ENCODE measurements at regions not wholly inside any gene's neighbourhood (a gene's known extent, or its start where the extent isn't known, plus 50 kb on each side); places are given as distances from the start of the nearest gene placed in this dataset.
"Not testable (repeated sequence)": the region's sequence is repeated elsewhere in the genome, so short reads cannot be mapped to it uniquely, and the experiment has no call there.

DNA sequence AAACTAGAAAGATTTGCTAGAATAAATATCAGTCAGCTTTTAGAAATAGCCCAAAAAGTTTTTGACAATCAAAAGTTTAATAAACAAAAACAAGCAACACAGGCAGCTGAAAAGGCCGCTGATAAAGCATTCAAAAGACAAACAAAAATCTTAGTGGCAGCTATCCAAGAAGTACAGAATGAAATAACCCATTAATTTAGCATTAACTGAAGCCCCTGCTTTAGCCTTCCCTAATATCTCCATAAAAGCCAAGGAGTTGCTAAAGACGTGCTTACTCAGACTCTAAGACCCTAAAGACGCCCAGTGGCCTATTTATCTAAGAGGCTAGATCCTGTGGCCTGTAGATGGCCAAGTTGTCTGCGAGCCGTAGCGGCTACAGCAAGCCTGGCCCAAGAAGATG is 123.5 kb upstream of the DEFB108B start:
- not testable (repeated sequence) for H3K36me3 Mint-ChIP-seq; ATAC-seq; DNase-seq (ENCODE audit: low spot score in 2 of 2); H3K9me3 Mint-ChIP-seq; H3K4me3 Mint-ChIP-seq; H3K27ac Mint-ChIP-seq; H3K4me1 Mint-ChIP-seq

DNA sequence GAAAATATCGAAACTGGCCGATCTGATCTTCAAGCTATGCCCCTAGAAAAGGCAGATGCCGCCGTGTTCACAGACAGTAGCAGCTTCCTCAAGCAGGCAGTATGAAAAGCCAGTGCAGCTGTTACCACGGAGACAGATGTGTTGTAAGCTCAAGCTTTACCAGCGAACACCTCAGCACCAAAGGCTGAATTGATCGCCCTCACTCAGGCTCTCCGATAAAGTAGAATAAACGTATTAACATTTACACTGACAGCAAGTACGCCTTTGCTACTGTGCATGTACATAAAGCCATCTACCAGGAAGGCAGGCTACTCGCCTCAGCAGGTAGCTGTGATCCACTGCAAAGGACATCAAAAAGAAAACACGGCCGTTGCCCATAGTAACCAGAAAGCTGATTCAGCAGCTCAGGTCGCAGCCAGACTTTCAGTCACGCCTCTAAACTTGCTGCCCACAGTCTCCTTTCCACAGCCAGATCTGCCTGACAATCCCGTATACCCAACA is 122.8 kb upstream of the DEFB108B start:
- DNase-seq (ENCODE audit: low spot score in 2 of 2), result peak in 1 of 2 donors; percentile 73
- not testable (repeated sequence) for ATAC-seq, H3K36me3 Mint-ChIP-seq

DNA sequence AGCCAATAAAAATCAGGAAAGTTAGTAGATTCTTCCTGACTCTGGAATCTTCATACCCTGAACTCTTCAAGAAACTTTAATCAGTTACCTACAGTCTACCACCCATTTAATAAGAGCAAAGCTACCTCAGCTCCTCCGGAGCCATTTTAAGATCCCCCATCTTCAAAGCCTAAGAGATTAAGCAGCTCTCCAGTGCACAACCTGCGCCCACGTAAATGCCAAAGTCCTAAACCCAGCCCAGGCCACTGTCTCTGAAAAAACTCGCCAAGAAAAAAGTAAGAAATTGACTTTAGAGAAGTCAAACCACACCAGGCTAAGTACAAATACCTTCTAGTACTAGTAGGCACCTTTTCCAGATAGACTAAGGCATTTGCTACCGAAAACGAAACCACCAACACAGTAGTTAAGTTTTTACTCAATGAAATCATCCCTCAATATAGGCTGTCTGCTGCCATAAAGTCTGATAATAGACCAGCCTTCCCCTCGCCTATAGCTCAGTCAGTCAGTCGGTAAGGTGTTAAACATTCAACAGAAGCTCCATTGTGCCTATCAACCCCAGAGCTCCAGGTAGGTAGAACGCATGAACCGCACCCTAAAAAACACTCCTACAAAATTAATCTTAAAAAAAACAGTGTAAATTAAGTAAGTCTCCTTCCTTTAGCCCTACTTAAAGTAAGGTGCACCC is 122.2 kb upstream of the DEFB108B start:
- H3K9me3 Mint-ChIP-seq, ATAC-seq, H3K4me3 Mint-ChIP-seq, H3K4me1 Mint-ChIP-seq, H3K36me3 Mint-ChIP-seq, H3K27ac Mint-ChIP-seq: not testable (repeated sequence)
- peak in 1 of 2 donors; percentile 63 for DNase-seq (ENCODE audit: low spot score in 2 of 2)

More for the DNA sequence above, 122.8 kb upstream of the DEFB108B start:
- H3K9me3 Mint-ChIP-seq, H3K4me3 Mint-ChIP-seq, H3K27ac Mint-ChIP-seq, H3K4me1 Mint-ChIP-seq: not testable (repeated sequence)

DNA sequence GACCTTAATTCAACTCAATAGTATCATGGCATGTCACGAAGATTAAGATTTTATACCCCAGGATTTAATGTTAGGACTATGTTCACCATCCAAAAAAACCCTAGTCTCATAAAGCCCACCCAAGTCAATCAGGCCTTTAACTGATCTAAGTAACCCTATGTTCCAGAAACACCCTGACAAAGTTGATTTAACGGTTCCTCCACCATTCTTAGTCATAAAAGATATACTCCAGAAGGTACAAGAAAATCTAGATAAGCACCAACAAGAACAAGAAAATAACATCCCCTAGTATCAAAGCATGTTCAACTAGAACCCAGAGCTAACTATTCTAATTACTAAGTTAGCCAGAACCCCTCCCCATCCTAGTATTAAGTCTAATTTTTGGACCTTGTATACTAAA is 120.7 kb upstream of the DEFB108B start:
- H3K4me3 Mint-ChIP-seq; H3K27ac Mint-ChIP-seq; H3K4me1 Mint-ChIP-seq; DNase-seq (ENCODE audit: low spot score in 2 of 2); H3K36me3 Mint-ChIP-seq; H3K9me3 Mint-ChIP-seq; ATAC-seq: not testable (repeated sequence)

DNA sequence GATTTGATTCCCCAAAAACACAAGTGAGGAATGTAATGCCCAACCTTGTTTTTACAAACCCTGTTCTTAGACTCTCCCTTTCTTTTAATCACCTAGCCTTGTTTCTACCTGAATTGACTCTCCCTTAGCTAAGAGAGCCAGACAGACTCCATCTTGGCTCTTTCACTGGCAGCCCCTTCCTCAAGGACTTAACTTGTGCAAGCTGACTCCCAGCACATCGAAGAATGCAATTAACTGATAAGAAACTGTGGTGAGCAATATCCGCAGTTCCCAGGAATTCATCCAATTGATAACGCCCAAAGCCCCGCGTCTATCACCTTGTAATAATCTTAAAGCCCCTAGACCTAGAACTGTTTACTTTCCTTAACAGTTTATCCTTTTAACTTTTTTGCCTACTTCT is 120.2 kb upstream of the DEFB108B start:
- H3K36me3 Mint-ChIP-seq; H3K4me3 Mint-ChIP-seq; DNase-seq (ENCODE audit: low spot score in 2 of 2); H3K27ac Mint-ChIP-seq; H3K9me3 Mint-ChIP-seq; H3K4me1 Mint-ChIP-seq; ATAC-seq: not testable (repeated sequence)

DNA sequence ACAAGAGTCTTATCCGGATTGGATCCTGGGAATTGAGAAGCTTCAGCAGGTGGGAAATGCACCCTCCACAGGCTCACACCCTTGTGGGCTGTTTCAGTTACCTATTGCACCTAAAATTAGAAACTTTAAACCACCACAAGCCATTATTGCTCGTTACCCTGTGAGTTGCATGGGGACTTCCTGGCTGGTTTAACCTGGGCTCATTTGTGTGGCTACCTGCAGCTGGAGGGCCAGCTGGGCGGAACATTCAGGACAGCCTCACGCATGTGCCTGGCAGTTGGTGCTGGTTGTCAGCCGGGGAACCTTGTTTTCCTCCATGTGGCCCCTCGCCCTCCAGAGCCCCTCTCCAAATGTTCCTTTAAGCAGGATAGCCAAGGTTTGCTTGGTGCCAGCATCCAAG is 118.5 kb upstream of the DEFB108B start:
- not testable (repeated sequence) for H3K4me1 Mint-ChIP-seq, ATAC-seq, H3K36me3 Mint-ChIP-seq

DNA sequence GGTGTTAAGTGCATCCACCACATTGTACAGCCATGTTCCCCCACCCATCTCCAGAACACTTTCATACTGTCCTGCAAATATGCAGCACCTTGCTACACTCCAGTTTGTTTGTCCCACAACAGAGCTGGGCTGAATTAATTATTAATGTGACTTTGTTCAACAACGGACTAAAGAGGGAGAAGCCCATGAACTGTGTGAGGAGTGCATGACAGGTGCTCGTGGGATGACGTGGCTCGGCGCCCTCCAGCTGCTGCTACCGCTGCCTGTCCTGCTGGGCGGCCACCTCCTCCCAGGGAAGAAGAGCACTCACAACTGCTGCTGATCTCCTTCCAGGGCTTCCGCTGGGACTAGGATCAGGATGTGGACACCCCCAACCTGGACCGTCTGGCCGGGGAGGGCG is 111.2 kb upstream of the DEFB108B start:
- DNase-seq (ENCODE audit: low spot score in 2 of 2); H3K4me1 Mint-ChIP-seq; H3K36me3 Mint-ChIP-seq; H3K27ac Mint-ChIP-seq; ATAC-seq; H3K4me3 Mint-ChIP-seq; H3K9me3 Mint-ChIP-seq: not testable (repeated sequence)

More for the DNA sequence above, 118.5 kb upstream of the DEFB108B start:
- H3K9me3 Mint-ChIP-seq; H3K4me3 Mint-ChIP-seq; H3K27ac Mint-ChIP-seq; DNase-seq (ENCODE audit: low spot score in 2 of 2): not testable (repeated sequence)

DNA sequence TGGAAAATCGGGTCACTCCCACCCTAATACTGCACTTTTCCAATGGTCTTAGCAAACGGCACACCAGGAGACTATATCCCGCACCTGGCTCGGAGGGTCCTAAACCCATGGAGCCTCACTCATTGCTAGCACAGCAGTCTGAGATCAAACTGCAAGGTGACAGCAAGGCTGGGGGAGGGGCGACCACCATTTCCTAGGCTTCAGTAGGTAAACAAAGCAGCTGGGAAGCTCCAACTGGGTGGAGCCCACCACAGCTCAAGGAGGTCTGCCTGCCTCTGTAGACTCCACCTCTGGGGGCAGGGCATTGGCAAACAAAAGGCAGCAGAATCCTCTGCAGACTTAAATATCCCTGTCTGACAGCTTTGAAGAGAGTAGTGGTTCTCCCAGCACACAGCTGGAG is 109.0 kb upstream of the DEFB108B start:
- not testable (repeated sequence) for H3K27ac Mint-ChIP-seq; H3K4me3 Mint-ChIP-seq; ATAC-seq; H3K9me3 Mint-ChIP-seq; H3K36me3 Mint-ChIP-seq; H3K4me1 Mint-ChIP-seq; DNase-seq (ENCODE audit: low spot score in 2 of 2)

DNA sequence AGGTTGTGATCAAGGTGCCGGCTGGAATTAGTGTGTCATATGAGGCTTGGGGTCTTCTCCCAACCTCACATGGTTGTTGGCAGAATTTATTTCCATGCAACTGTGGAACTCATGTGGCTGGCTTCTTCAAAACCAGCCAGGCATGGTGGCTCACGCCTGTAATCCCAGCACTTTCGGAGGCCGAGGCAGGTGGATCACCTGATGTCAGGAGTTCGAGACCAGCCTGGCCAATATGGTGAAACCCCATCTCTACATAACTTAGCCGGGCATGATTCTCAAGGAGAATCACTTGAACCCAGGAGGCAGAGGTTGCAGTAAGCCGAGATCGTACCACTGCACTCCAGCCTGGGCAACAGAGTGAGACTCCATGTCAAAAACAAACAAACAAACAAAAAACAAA is 102.3 kb upstream of the DEFB108B start:
- ATAC-seq; H3K4me3 Mint-ChIP-seq; H3K27ac Mint-ChIP-seq; H3K9me3 Mint-ChIP-seq; H3K4me1 Mint-ChIP-seq; DNase-seq (ENCODE audit: low spot score in 2 of 2); H3K36me3 Mint-ChIP-seq: not testable (repeated sequence)

DNA sequence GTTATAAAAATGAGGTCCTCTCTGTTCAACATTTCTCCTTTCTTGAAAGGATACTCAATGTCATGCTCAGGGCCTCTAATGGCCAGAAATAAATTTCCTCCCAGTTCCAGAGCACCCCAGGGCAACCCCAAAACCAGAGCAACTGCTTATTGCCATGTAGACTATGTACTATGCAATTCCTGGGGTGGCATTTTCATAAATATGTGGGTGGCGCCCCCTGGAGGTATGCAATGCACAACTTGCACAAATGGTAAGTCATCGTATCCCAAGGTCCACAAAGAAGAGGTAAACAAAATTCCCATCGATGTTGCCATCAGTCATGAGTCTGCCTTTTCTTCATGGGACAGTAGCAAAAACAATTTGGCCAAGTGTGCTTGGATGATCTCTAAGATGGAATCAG is 98.6 kb upstream of the DEFB108B start:
- H3K4me3 Mint-ChIP-seq, H3K36me3 Mint-ChIP-seq, H3K27ac Mint-ChIP-seq, H3K9me3 Mint-ChIP-seq, ATAC-seq, H3K4me1 Mint-ChIP-seq: not testable (repeated sequence)
- peak in 1 of 2 donors; percentile 57 for DNase-seq (ENCODE audit: low spot score in 2 of 2)

DNA sequence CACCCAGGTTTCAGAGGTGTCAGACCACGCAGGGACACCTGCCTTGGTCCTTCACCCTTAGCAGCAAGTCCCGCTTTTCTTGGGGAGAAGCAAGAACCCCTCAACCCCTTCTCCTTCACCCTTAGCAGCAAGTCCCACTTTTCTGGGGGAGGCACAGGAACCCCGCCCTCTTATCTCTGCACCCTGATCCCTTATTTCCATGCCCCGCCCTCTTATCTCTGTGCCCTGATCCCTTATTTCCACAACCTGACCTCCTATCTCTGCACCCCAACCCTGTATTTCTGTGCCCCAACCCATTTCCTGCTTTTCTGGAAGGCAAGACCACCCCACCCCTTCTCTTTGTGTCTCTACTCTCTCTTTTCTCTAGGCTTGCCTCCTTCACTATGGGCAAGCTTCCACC is 94.7 kb upstream of the DEFB108B start:
- H3K4me3 Mint-ChIP-seq; H3K36me3 Mint-ChIP-seq; ATAC-seq; DNase-seq (ENCODE audit: low spot score in 2 of 2); H3K27ac Mint-ChIP-seq; H3K4me1 Mint-ChIP-seq; H3K9me3 Mint-ChIP-seq: not testable (repeated sequence)

DNA sequence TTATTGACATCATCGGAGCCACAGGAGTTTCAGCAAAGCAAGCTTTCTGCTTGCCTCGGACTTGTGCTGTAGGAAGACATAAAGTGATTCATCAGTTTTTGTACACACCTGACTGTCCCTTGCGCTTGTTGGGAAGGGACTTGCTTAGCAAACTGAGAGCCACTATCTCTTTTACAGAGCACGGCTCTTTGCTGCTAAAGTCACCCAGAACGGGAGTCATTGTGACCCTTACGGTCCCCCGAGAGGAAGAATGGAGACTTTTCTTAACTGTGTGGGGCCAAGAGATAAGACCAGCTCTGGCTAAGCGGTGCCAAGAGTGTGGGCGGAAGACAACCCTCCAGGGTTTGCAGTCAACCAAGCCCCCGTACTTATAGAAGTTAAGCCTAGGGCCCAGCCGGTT is 89.6 kb upstream of the DEFB108B start:
- H3K9me3 Mint-ChIP-seq, H3K27ac Mint-ChIP-seq: not testable (repeated sequence)

DNA sequence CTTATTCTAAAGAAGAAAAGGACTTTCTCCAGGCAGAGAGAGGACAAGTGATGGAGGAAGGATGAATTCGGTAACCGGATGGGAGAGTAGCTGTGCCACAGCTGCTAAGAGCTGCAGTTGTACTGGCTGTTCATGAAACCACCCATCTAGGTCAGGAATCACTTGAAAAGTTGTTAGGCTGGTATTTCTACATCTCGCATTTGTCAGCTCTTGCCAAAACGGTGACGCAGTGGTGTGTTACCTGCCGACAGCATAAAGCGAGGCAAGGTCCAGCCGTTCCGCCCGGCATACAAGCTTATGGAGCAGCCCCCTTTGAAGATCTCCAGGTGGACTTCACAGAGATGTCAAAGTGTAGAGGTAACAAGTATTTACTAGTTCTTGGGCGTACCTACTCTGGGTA is 87.3 kb upstream of the DEFB108B start:
- ATAC-seq; DNase-seq (ENCODE audit: low spot score in 2 of 2); H3K9me3 Mint-ChIP-seq; H3K27ac Mint-ChIP-seq; H3K4me3 Mint-ChIP-seq; H3K36me3 Mint-ChIP-seq; H3K4me1 Mint-ChIP-seq: not testable (repeated sequence)

More for the DNA sequence above, 89.6 kb upstream of the DEFB108B start:
- not testable (repeated sequence) for DNase-seq (ENCODE audit: low spot score in 2 of 2); H3K4me3 Mint-ChIP-seq; H3K36me3 Mint-ChIP-seq; H3K4me1 Mint-ChIP-seq; ATAC-seq

DNA sequence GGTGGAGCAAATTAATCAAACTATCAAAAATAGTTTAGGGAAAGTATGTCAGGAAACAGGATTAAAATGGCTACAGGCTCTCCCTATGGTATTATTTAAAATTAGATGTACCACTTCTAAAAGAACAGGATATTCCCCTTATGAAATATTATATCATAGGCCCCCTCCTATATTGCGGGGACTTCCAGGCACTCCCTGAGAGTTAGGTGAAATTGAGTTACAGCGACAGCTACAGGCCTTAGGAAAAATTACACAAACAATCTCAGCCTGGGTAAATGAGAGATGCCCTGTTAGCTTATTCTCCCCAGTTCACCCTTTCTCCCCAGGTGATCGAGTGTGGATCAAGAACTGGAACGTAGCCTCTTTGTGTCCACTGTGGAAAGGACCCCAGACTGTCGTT is 86.7 kb upstream of the DEFB108B start:
- not testable (repeated sequence) for H3K4me3 Mint-ChIP-seq; H3K9me3 Mint-ChIP-seq; DNase-seq (ENCODE audit: low spot score in 2 of 2); ATAC-seq; H3K36me3 Mint-ChIP-seq; H3K4me1 Mint-ChIP-seq; H3K27ac Mint-ChIP-seq

DNA sequence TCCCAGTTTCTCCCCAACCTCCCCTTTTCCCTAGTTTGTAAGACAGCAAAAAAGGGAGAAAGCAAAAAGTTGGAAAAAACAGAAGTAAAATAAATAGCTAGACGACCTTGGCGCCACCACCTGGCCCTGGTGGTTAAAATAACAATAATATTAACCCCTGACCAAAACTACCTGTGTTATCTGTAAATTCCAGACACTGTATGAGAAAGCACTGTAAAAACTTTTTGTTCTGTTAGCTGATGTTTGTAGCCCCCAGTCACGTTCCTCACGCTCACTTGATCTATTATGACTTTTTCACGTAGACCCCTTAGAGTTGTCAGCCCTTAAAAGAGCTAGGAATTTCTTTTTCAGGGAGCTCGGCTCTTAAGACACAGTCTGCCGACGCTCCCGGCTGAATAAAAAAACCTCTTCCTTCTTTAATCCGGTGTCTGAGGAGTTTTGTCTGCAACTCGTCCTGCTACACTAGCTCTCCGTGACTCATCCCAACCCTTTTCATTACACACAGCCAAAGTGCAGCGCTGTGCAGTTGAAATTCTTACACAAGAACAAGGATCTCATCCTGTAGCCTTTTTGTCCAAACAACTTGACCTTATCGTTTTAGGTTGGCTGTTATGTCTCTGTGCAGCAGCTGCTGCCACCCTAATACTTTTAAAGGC is 83.9 kb upstream of the DEFB108B start:
- ATAC-seq, H3K4me1 Mint-ChIP-seq: not testable (repeated sequence)

DNA sequence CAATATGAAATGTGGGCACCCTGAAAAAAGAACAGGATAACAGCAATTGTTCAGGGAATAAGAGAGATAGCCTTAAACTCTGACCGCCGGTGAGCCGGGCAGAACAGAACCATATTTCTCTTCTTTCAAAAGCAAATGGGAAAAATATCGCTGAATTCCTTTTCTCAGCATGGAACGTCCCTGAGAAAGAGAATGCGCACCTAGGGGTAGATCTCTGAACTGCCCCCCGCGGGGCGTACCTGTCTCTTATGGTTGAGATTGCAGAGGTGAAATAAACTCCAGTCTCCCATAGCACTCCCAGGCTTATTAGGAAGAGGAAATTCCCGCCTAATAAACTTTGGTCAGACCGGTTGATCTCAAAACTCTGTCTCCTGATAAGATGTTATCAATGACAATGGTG is 82.1 kb upstream of the DEFB108B start:
- not testable (repeated sequence) for ATAC-seq; H3K36me3 Mint-ChIP-seq; H3K27ac Mint-ChIP-seq; H3K4me3 Mint-ChIP-seq; H3K4me1 Mint-ChIP-seq; H3K9me3 Mint-ChIP-seq; DNase-seq (ENCODE audit: low spot score in 2 of 2)

More for the DNA sequence above, 83.9 kb upstream of the DEFB108B start:
- not testable (repeated sequence) for H3K9me3 Mint-ChIP-seq; H3K4me3 Mint-ChIP-seq; DNase-seq (ENCODE audit: low spot score in 2 of 2); H3K36me3 Mint-ChIP-seq; H3K27ac Mint-ChIP-seq
